Kidney (tissue), 13 donors: ENCODE measurements at regions not wholly inside any gene's neighbourhood (a gene's known extent, or its start where the extent isn't known, plus 50 kb on each side); places are given as distances from the start of the nearest gene placed in this dataset.
"Not testable (repeated sequence)": the region's sequence is repeated elsewhere in the genome, so short reads cannot be mapped to it uniquely, and the experiment has no call there.

Experiments
- DNase-seq, 5 donors: peaks; one replicate each; pipeline ENCODE4 v3.0.0-alpha.2; 2013 to 2020
- FAIRE-seq: peaks from 2 replicates; lab custom pipeline; 2012; peaks lifted over from hg19 to GRCh38; lab: Jason Lieb, UNC
- H3K27ac ChIP-seq, 2 donors: one replicate each; pipeline ENCODE4 v1.7.0; 2013; ENCODE audit warnings: low read depth in 2 of 2, low read length in 2 of 2, inconsistent platforms in 1 of 2
- H3K27me3 ChIP-seq: one replicate; pipeline ENCODE4 v1.7.1; 2013; ENCODE audit warnings: low read length, inconsistent platforms; ENCODE audit not compliant: control insufficient read depth, insufficient read depth
- H3K36me3 ChIP-seq, 3 donors: one replicate each; pipeline versions ENCODE4 v1.7.0 to v1.7.1; 2013; ENCODE audit warnings: low read length in 3 of 3, control low read depth in 1 of 3, inconsistent platforms in 1 of 3; ENCODE audit not compliant: insufficient read depth in 3 of 3, control insufficient read depth in 2 of 3
- H3K4me1 ChIP-seq, 3 donors: one replicate each; pipeline versions ENCODE4 v1.7.0 to v1.7.1; 2013; ENCODE audit warnings: low read length in 3 of 3, inconsistent platforms in 1 of 3, low read depth in 1 of 3; ENCODE audit not compliant: control insufficient read depth in 2 of 3, insufficient read depth in 2 of 3
- H3K4me3 ChIP-seq, 3 donors: one replicate each; pipeline versions ENCODE4 v1.7.0 to v1.8.1; 2013; ENCODE audit warnings: low read length in 3 of 3, control low read depth in 1 of 3, inconsistent platforms in 1 of 3
- H3K9ac ChIP-seq, 3 donors: one replicate each; pipeline versions ENCODE4 v1.7.0 to v1.7.1; 2013; ENCODE audit warnings: low read length in 3 of 3, control low read depth in 1 of 3, inconsistent platforms in 1 of 3
- H3K9me3 ChIP-seq, 3 donors: one replicate each; pipeline versions ENCODE4 v1.7.0 to v1.7.1; 2013; ENCODE audit warnings: low read length in 3 of 3, control low read depth in 1 of 3, inconsistent platforms in 1 of 3; ENCODE audit not compliant: control insufficient read depth in 2 of 3, insufficient read depth in 1 of 3
- intact Hi-C: fragments of 100-400 bp; cut with DNase I; formaldehyde crosslinking; loops from one replicate; pipeline ENCODE4 v1.11.1; 2022
- TF ChIP-seq, protein P1 (sequence below): IDR thresholded peaks from 3 replicates; pipeline ENCODE4 v1.5.1; 2012; ENCODE audit warnings: mild to moderate bottlenecking, moderate library complexity, borderline replicate concordance; ENCODE audit not compliant: insufficient read depth; ENCODE audit errors: extremely low read depth
- donor health status: control.
- donor health status: control.
- donor health status: control.
- donor health status: control.
- donor health status: control.
- donor health status: DM: yes; HTN: yes; CAD: no.
- donor health status: Normal renal cell carcinoma (clear cell type).

DNA sequence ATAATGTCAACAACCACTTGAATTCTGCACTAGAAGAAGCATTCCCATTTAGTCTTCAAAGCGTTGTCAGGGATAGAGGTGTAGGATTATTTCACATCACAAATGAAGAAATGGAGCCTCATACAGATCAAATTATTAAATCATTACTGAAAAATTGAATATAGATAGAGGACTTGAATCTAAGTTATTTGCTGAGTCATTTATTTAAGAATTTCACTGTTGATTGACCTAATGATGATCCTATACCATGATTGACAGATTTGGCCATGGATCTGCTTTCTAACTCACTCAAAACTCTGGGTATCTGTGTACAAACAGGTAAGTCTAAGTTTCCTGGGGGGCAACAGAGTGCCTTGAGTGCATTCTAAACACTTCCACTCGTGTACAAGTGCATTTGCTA, 215.9 kb downstream of the BTBD3 start:
- Histone ChIP-seq H3K4me3 (no peak overlapping the region), H3K9ac (no peak overlapping the region), H3K27me3 (no peaks in the 10 kb centered on the region), H3K9me3 (peaks cover 0 to 3% (median 0%) of the 10 kb centered on the region in 3 donors), H3K4me1 (no peaks in the 10 kb centered on the region), H3K27ac (no peak overlapping the region), H3K36me3 (no peaks in the 10 kb centered on the region)
- TF ChIP-seq, protein P1, sequence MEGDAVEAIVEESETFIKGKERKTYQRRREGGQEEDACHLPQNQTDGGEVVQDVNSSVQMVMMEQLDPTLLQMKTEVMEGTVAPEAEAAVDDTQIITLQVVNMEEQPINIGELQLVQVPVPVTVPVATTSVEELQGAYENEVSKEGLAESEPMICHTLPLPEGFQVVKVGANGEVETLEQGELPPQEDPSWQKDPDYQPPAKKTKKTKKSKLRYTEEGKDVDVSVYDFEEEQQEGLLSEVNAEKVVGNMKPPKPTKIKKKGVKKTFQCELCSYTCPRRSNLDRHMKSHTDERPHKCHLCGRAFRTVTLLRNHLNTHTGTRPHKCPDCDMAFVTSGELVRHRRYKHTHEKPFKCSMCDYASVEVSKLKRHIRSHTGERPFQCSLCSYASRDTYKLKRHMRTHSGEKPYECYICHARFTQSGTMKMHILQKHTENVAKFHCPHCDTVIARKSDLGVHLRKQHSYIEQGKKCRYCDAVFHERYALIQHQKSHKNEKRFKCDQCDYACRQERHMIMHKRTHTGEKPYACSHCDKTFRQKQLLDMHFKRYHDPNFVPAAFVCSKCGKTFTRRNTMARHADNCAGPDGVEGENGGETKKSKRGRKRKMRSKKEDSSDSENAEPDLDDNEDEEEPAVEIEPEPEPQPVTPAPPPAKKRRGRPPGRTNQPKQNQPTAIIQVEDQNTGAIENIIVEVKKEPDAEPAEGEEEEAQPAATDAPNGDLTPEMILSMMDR = no peak
- DNase-seq (no peak), FAIRE-seq (no peak)
- intact Hi-C loops = no loop called here

- H3K27ac ChIP-seq, H3K27me3 ChIP-seq, H3K4me3 ChIP-seq, H3K9me3 ChIP-seq, intact Hi-C loops, H3K9ac ChIP-seq, DNase-seq, H3K4me1 ChIP-seq, FAIRE-seq, H3K36me3 ChIP-seq: not testable (repeated sequence)
These were observed 228.3 kb downstream of the BTBD3 start for GRCh38 chr20:12145951-12146350.

- Histone ChIP-seq H3K4me1 (no peaks in the 10 kb centered on the region), H3K36me3 (no peaks in the 10 kb centered on the region), H3K9me3 (no peaks in the 10 kb centered on the region), H3K4me3 (no peak overlapping the region), H3K27ac (no peak overlapping the region), H3K27me3 (no peaks in the 10 kb centered on the region), H3K9ac (no peak overlapping the region)
- no peak for DNase-seq
- TF ChIP-seq, protein P1 = no peak
- FAIRE-seq = no peak
- intact Hi-C loops = no loop called here
These were observed 235.3 kb downstream of the BTBD3 start for GRCh38 chr20:12152996-12153395.

DNA sequence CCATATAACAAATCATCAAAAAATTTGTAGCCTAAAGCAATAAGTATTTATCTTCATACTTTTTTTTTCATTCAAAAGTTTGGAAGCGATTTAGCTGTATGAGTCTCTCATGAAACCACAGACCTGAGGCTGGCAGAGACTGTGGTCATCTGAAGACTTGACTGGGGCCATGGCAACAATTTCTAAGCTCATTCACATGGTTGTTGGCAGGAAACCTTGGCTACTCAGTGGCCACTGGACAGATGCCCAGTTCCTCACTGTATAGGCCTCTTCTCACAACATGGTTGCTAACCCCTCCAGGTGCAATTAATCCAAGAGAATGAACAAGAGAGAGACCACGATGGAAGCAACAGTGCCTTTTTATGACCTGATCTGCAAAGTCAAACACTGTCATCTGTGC, 235.9 kb downstream of the BTBD3 start:
- Histone ChIP-seq H3K27me3 (no peaks in the 10 kb centered on the region), H3K27ac (no peak overlapping the region), H3K9me3 (no peaks in the 10 kb centered on the region), H3K9ac (no peak overlapping the region), H3K4me3 (no peak overlapping the region), H3K4me1 (no peaks in the 10 kb centered on the region), H3K36me3 (no peaks in the 10 kb centered on the region)
- intact Hi-C loops = no loop called here
- FAIRE-seq (no peak), DNase-seq (no peak)
- TF ChIP-seq, protein P1 = no peak
